Spleen (tissue), 7 donors: ENCODE measurements at regions not wholly inside any gene's neighbourhood (a gene's known extent, or its start where the extent isn't known, plus 50 kb on each side); places are given as distances from the start of the nearest gene placed in this dataset.

Source experiments
- POLR2A ChIP-seq, 3 donors: fragments of 450-650 bp; IDR thresholded peaks; one replicate each; pipeline ENCODE4 v1.5.1; 2017; ENCODE audit warnings: antibody characterized with exemption in 3 of 3, mild to moderate bottlenecking in 1 of 3
- POLR2AphosphoS5 ChIP-seq, 3 donors: sonication (generic); formaldehyde crosslinking; IDR thresholded peaks; one replicate each; pipeline ENCODE4 v1.5.1; 2017; ENCODE audit warnings: antibody characterized with exemption in 3 of 3
- TF ChIP-seq, protein P1 (sequence below), 11 experiments: fragments of 200-600 bp in 7 of 11; fragments of 450-650 bp in 4 of 11; sonication (generic) in 4 of 11; IDR thresholded peaks in 8 of 11; conservative IDR thresholded peaks in 3 of 11; 1 replicate in 7 of 11; 2 replicates in 4 of 11; pipeline versions ENCODE4 v1.4.0 to v1.8.0; 2016 to 2021; ENCODE audit warnings: antibody characterized with exemption in 11 of 11, inconsistent platforms in 4 of 11, mild to moderate bottlenecking in 1 of 11
- donor health status: DM: no; HTN: no; CAD: no; lungs with moderate emphysema.
- donor health status: DM: no; HTN: no; CAD: no.
- donor health status: DM: no; HTN: no; CAD: no.

DNA sequence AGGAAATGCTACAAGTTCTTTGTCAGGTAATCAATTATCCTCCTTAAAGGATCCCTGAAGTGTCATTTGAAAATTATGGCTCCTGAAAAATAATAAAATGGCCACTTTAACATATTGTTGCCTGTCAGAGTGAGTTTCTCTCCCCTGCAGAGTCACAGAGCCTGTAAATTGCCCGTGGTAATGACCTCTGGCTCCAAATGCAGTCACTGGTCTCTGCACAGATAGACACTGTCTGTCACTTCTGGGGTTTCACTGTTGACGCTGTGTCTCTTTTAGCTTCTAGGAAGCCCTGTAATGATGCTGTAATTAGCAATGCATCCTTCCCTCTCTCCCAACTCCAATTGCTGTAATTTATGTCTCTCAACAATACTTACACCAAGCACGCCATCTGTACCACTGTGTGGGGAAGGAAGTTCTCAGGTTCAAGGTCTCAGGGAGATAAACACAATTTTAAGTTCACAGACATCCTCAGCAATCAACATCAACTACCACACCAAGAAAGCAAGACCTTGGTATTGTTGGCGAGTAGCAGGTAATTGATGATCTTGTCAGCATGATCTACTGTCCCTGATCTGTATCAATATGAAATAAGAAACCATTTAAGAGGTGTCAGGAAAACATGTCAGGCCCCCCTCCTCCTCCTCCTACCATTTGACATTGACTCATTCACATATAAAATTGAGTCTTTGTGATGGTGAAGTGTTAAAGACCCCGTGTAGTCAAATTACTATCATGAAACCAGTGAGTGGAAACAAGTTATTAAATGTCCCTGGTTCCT lies 91.2 kb upstream of the SULF2 start:
- TF ChIP-seq, protein P1, sequence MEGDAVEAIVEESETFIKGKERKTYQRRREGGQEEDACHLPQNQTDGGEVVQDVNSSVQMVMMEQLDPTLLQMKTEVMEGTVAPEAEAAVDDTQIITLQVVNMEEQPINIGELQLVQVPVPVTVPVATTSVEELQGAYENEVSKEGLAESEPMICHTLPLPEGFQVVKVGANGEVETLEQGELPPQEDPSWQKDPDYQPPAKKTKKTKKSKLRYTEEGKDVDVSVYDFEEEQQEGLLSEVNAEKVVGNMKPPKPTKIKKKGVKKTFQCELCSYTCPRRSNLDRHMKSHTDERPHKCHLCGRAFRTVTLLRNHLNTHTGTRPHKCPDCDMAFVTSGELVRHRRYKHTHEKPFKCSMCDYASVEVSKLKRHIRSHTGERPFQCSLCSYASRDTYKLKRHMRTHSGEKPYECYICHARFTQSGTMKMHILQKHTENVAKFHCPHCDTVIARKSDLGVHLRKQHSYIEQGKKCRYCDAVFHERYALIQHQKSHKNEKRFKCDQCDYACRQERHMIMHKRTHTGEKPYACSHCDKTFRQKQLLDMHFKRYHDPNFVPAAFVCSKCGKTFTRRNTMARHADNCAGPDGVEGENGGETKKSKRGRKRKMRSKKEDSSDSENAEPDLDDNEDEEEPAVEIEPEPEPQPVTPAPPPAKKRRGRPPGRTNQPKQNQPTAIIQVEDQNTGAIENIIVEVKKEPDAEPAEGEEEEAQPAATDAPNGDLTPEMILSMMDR (IDR thresholded peaks at IDR 0.05 in 8 of 11, conservative IDR thresholded peaks at IDR 0.05 in 3 of 11): no peak
- no peak for TF ChIP-seq POLR2AphosphoS5 (IDR thresholded peaks at IDR 0.05)
- no peak for TF ChIP-seq POLR2A (IDR thresholded peaks at IDR 0.05)
